ENCODE measurements at regions not wholly inside any gene's neighbourhood (a gene's known extent, or its start where the extent isn't known, plus 50 kb on each side); places are given as distances from the start of the nearest gene placed in this dataset.

DNA sequence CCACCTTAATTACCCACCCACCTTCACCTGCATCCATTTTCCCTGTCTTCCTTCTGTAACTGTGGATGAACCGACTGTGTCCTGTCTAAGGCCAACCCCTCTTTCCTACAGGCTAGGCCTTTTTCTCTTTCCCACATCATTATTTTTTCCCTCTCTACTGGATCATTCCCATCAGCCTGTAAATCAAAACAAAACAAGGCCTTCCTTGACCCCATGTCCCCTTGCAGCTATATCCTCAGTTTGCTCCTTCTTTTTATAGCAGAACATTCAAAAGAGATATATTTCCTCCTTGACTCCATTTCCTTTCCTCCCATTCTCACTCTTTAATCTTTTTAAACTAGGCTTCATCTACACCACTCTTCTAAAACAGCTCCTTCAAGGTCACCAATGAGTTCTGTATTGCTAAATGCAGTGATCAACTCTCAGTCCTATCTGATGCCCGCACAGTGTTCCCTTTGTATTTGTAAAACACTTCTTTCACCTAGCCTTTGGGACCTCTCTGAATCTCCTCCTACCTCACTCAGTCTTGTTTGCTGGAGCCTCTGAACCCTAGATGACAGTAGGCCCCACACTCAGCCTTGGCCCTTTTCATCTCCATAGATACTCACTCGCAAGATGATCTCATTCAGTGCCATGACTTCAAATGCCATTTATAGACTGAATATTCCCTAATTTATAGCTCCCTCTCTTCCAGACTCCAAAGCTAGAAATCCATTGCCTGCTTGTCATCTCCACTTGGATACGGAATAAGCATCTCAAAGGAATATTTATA lies 55.7 kb downstream of the CXCR4 start:
- DNase-seq = no peak
- no peak for ATAC-seq
- intact Hi-C loops (cut with DNase I) = no loop called here

DNA sequence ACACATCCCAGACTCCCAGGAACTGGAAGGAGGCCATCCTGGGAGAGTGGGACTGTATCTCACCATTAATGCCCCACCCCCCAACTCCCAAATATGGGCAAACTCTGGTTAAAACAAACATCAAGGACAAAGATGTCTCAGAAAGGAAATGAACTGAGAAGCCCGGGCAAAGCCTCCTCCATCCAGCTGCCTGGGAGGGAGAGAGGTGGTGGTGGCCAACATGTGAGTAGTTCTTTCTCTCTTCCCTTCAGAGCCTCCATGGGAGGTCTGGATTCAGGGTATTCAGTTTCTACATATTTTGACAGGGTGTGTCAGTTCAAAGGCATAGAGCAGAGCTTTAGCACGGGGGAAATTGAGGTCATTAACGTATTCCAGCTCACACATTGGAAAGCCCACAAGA lies 57.5 kb downstream of the CXCR4 start:
- DNase-seq = no peak
- intact Hi-C loops (cut with DNase I) = no loop called here
- ATAC-seq = no peak

DNA sequence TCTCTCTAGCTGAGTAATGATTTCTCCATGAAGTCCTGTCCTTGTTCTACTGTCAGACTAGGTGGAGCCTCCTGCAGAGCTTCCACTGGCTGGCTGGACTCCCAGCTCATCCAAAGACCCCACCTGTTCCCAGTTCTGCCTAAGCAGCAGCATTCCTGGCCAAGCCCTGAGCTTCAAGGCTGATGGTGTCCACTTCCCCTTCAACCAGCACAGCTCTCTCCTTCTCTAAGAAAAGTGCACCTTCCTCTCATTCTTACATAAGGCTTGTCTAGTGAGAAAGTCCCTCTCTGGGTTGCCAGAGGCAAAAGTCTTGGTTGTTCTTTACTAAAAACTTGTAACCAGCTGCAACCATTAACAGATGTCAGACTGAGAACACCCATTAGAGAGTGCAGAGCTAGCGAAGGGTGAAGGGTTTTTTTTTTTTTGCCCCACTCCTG lies 58.9 kb downstream of the CXCR4 start:
- intact Hi-C loops (cut with DNase I) = no loop called here
- DNase-seq = no peak
- no peak for ATAC-seq

DNA sequence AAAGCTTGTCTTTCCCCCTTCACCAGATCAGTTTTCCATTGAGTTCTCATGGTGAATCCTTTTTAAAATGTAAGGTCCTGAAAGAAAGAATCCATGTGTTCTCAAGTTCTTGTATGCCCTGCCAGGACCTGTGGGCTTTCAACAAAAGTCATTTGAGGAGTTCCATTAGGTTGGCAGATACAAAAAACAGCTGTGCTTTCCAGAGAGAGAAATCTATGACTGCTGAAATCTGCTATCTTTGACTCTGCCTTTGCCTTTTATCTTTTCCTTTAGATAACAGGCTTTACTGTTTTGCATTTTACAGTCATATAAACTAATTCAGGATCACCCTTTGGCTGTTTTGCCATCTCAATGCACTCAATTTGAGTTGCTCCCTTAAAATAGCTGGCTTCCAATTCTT lies 59.7 kb downstream of the CXCR4 start:
- DNase-seq (no peak), ATAC-seq (no peak)
- intact Hi-C loops (cut with DNase I) = no loop called here

DNA sequence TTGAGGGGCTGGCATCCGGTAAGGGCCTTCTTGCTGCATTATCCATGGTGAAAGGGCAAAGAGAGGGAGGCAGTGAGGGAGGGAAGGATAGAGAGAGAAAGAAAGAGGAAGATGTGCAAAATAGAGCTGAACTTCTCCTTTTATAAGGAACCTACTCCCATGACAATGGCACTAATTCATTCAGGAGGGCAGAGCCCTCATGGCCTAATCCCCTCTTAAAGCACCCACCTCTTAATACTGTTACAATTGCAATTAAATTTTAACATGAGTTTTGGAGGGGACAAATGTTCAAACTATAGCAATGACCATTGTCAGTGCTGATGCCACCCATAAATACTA lies 60.2 kb downstream of the CXCR4 start:
- ATAC-seq = no peak

DNA sequence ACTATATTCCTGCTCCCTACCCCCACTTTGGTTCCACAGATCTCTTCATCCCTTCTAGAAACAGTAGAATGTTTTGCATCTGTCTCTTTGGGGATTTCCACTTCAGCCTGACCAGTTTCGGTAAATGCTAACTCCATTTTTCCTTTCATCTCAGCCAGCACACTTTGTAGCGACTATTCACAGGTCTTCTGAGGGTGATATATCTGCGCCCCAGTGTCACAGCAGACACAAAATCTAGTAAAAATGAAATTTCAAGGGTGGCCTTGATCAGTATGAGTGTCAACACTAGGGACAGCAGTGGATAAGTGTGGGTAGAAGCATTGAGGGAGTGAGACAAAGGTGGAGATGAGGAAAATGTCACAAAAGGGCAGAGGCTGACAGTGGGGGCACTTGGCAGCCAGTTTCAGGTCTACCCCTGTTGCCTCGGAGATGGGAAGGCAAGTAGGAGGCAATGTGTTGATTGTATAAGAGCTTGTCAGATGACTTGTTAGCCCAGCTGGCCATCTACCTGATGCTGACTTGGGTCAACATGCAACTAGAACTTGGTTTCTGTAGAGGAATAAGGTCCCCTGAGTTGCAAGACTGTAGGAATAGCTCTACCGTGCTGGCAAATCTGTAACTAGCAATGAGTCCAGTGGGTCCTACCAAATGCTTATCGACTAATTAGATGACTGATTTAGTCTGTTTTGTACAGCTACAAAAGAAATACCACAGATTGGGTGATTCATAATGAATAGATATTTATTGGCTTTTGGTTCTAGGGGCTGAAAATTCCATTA lies 60.7 kb downstream of the CXCR4 start:
- ATAC-seq = no peak
- intact Hi-C loops (cut with DNase I) = no loop called here
- DNase-seq = no peak

More for the DNA sequence above, 60.2 kb downstream of the CXCR4 start:
- no peak for DNase-seq
- intact Hi-C loops (cut with DNase I) = no loop called here

DNA sequence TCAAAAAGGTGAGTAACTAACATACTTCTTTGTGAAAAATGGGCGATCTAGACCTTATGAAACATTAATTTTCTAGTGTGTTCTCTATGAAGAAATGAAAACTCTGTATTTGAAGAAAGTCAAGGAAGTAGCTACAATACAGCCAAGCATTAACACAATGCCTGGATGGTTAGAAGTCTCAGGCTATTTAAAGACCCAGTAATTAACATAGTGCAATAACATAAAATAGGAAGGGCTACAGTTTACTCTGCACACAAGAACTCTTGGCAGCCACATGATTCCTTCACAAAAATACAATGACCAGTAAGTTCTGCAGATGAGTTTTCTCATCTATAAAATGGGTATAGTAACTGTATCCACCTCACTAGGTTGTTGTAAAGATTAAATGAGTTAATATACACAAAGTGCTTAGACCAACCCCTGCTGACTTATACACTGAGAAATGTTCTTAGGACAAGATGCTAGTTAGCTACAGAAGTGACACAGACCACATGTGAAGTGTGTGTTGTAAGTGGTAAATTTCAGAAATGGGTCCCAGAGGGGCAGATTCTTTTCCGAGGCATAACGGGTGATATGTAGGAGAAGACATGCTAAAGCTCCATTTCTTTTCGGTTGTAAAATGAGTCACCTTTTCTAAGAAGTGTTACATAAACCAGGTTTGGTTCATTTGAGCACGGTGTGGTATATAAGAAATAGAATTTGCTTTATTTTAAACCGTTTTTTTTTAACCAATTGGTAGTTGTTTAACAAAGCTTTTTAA lies 61.8 kb downstream of the CXCR4 start:
- no peak for DNase-seq
- intact Hi-C loops (cut with DNase I) = no loop called here
- ATAC-seq = no peak

DNA sequence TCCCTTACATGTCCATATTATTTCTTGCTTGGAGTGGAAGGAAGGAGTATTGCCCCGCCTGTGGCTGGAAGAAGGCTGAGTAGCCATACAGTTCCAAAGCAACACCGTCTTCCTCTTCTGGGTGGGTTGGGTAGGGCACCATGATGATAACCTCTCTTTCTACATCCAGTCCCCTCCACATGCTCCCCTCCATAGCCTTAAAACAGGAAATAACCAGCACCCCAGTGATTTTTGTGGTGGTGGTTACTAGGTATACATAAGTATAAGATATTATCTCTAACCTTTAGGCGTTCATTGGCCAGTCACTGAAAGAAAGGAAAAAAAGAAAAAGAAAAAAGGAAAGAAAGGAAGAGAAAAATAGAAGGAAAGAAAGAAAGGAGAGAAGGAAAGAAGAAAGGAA lies 63.1 kb downstream of the CXCR4 start:
- ATAC-seq (no peak), DNase-seq (no peak)
- intact Hi-C loops (cut with DNase I) = no loop called here

DNA sequence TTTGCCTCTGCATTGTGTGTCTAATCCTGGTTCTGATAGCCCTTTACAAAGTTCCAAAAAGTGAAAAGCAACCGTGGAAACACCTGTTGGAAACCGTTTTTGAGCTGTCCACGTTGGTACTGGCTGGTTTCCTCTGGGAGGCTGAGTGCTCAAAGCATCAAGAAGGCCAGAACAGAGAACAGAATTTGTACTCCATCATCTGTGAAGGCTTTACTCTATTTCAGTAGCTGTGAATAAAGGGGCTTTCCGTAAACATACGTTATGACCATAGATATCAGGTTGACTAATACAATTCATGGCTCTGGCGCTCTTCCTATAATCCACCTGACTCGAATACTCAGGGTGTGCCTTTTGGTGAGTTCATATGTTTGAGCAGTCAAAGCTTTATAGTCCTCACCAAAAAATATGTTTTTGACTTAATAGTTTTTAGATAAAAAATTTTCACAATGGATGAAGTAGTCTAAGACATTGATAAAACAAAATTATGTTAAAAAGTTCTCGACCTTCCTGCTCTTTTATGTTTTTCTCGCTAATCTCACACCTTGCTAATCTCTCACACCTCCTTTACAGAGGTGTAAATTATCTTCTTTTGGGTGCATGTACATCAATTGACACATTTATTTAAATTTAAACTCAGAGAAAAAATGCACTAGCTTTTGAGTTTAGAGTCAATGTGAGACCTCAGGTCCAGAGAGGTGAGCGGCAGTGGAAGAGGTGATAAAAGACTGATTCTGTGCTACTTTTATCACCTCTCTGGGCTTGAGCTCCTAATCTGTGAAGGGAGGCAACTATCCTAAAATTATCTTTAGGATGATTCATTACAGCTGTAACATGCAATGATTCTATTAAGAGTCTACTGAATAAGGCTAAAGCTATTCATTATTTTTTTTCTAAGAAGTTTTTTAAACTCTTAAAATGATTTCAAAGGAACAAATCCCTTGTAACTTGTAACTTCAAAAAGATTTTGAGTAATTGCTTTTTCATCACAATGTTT lies 65.3 kb downstream of the CXCR4 start:
- peak in 1 of 2 donors; percentile 93 for ATAC-seq
- no peak for DNase-seq
- intact Hi-C loops (cut with DNase I) = no loop called here

DNA sequence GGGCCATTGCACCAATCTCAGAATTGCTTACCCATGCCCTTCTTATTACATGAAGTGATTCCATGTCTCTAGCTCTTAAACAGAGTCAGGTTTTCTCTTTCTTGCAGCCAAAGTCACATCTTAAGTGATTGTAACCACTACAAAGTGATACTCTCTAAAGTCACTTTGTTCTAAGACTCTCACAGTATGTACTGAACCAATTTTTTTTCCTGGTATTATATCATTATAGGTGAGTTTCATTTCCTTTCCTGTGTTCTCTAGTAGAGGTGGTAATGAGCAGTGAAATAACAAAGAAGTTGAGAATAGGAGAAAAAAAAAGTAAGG lies 66.3 kb upstream of the DARS1 start:
- intact Hi-C loops (cut with DNase I) = no loop called here
- DNase-seq = no peak
- ATAC-seq = no peak

DNA sequence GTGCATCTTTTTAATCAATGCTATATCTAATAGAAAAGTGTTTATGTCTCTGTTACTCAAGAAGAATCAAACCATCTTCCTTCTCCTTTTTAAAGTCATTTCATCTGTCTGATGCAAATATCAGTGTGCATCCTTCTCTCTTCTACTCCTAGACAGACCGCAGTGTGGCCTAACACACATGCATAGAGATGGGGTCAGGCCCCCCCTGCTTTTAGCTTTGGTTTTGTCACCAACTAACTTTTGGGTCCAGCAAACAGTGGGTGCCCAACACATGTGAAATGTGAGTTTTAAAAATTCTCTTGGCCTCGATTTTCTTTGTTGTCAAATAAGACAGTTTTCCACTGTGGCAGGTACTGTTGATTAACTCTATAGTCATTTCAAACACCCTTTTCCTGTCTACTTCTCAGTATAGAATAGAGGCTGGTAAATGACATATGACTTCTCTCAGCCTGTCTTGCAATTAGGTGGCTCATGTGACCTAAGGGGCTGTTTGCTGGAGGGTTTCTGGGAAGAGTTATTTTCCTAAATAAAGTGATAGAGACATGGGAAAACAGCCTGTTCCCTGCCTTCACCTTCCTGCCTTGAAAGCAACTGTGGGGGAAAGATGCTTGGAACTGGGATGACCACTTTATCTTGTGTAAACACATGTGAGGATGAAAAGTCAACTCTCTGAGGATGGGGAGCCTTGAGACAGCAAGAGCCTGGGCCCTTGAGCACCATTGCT lies 65.7 kb upstream of the DARS1 start:
- DNase-seq (no peak), ATAC-seq (no peak)
- intact Hi-C loops (cut with DNase I) = no loop called here

DNA sequence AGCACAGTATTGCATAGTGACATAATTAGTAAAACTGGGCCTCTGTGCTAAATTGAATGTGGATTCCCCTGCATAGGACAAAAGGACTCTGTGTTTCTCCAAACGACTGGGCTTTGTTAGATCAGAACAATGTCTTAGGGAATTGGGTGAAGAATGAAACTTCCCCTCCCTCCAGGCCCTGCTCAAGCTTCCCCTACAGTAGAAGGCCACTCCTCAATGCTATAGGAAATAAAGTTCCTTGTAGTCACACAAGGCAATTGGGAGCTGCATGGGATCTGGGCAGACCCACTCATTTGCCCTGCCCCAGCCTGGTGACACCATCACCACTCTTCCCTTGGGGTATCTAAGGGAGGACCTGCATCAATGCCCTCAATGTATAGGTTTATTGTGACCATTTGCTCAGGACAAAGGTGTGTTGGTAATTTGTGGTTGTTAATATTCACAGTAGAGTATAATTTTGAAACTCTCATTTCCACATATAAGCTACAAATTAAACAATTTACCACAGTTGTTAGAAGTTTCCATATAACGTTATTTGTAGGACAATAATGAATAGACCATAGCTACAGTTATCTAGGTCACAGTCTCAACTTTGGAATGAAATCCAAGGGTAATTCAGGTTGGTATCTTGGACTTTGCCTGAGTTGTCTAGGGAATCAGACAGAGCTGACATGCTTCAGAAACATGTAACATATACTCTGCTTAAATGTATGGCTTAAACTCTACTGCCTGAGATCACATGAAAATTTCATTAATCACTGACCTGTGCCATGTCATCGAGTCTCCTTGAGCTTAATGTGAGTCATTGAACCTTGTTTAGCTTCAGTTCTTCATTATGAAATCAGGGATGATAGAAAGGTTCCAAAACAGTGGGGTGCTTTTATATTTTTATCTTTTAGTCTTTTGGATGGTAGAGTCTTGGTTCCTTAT lies 64.8 kb upstream of the DARS1 start:
- intact Hi-C loops (cut with DNase I) = no loop called here
- ATAC-seq (no peak), DNase-seq (no peak)

DNA sequence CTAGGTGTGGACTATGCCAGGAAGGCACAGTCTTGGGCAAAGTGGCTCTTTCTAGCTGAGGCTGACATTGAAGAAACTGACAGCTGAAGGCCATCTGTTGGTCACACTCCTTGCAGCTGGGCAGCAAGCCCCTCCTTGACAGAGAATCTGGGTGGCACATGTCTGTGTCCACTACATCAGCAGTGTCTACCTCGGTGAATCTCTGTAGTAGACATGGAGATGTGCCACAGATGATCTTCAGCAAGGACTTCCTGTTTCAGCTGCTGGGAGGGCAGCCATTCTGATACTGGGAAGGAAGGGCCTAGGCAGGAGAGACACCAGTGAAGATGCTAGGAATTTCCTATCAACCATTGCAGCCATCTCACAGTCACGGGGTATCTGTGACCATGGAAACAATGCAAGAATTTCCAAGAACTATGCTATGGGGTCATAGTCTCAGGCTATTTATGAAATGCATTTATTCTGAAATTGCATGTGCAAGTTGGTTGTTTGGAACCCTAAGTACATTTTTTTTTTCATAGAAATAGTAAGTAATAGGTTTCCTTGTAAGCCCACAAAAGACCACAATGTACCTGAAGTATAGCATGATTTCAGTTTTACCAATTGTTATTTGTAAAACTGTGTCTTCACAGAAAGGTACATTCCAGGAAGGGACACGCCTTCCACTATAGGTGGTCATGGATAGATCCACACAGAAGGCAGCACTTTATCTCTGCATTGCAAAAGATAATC lies 63.8 kb upstream of the DARS1 start:
- no peak for DNase-seq
- intact Hi-C loops (cut with DNase I) = no loop called here
- ATAC-seq = no peak

DNA sequence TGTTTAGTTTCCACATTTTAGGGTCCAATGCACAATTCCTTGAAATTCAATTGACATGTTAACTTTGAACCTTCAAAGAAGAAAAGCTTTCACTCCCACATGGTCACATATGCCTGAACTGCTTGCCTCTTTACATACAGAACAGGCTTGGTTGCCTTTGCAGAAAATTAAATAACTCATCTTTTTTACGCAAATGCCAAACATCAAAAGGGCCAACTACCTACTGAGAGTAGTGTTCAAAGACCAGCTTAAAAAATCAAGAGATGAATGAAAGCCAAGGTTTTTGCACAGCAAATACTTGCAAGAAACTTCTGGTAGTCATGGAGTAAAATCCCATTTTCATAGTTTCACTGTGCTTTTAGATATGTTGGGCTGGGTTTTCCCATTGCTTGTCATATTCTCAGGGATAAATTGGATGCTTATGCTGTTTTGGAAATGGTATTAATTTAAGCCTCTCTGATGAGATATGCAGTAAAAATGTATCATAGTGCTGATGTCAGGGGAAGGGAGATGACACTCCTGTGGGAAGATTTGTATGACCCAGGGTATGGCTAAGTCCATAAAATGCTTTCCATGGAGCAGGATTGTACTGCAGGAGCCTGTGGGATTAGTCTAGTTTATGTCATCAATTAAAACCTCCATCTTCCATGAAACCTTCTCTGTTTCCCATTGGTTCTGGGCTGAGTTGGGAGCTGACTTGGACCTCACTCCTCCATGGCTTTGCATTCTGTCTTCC lies 60.6 kb upstream of the DARS1 start:
- no peak for DNase-seq
- no peak for ATAC-seq
- intact Hi-C loops (cut with DNase I) = no loop called here

DNA sequence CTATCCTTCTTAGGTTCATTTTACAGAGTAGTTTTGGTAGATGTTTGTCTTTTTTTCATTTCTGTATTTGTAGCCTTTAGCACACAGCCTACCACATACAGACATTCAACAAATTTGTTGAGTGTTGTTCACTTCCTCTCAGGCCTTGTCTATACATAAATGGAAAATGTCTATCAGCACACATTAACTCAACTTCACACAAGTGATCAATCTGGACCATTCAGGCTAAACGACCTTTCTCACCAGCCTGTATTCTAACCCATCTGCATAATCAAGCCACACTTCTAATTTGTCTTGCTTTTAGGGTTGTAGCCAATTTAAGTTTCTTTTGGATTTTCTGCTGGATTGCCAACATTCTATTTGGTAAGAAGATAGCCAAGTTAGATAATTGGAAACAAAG lies 59.9 kb upstream of the DARS1 start:
- DNase-seq (no peak), ATAC-seq (no peak)
- intact Hi-C loops (cut with DNase I) = no loop called here

Data from left cardiac atrium (tissue), 4 donors.